MM.1S (cell line): ENCODE measurements at regions not wholly inside any gene's neighbourhood (a gene's known extent, or its start where the extent isn't known, plus 50 kb on each side); places are given as distances from the start of the nearest gene placed in this dataset.

Experiments
- EZH2 ChIP-seq: fragments of 300-600 bp; sonication (generic); optimal IDR thresholded peaks from 2 replicates; pipeline ENCODE3; 2017; ENCODE audit warnings: low read depth, mild to moderate bottlenecking, antibody characterized with exemption, low read length, mixed read lengths
- TF ChIP-seq, protein P1 (sequence below): fragments of 300-600 bp; sonication (generic); IDR thresholded peaks from 2 replicates; pipeline ENCODE4 v1.5.1; 2016; ENCODE audit warnings: antibody characterized with exemption, low read length, mixed read lengths

- TF ChIP-seq, protein P1, sequence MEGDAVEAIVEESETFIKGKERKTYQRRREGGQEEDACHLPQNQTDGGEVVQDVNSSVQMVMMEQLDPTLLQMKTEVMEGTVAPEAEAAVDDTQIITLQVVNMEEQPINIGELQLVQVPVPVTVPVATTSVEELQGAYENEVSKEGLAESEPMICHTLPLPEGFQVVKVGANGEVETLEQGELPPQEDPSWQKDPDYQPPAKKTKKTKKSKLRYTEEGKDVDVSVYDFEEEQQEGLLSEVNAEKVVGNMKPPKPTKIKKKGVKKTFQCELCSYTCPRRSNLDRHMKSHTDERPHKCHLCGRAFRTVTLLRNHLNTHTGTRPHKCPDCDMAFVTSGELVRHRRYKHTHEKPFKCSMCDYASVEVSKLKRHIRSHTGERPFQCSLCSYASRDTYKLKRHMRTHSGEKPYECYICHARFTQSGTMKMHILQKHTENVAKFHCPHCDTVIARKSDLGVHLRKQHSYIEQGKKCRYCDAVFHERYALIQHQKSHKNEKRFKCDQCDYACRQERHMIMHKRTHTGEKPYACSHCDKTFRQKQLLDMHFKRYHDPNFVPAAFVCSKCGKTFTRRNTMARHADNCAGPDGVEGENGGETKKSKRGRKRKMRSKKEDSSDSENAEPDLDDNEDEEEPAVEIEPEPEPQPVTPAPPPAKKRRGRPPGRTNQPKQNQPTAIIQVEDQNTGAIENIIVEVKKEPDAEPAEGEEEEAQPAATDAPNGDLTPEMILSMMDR, result no peak
- no peak for TF ChIP-seq EZH2
Observed at GRCh38 chr9:124134526-124134925, 123.0 kb downstream of the LHX2 start.
